ENCODE measurements at regions not wholly inside any gene's neighbourhood (a gene's known extent, or its start where the extent isn't known, plus 50 kb on each side); places are given as distances from the start of the nearest gene placed in this dataset.

- TF ChIP-seq CTCF (IDR thresholded peaks at IDR 0.05; ENCODE audit: control extremely low read depth in 1 of 3, insufficient read depth in 1 of 3, low read depth in 1 of 3, low read length in 3 of 3) (no peak), POLR2A (IDR thresholded peaks at IDR 0.05; ENCODE audit: control extremely low read depth in 1 of 2, low read depth in 2 of 2, low read length in 2 of 2) (no peak), EZH2 (IDR thresholded peaks at IDR 0.05; ENCODE audit: low read depth, low read length, severe bottlenecking) (no peak), SRF (IDR thresholded peaks at IDR 0.05; ENCODE audit: low read depth, low read length) (no peak), TCF12 (IDR thresholded peaks at IDR 0.05; ENCODE audit: low read depth, low read length) (no peak), ZNF274 (IDR thresholded peaks at IDR 0.05; ENCODE audit: borderline replicate concordance, extremely low read depth, low read length) (no peak), MAX (IDR thresholded peaks at IDR 0.05) (no peak), ATF3 (IDR thresholded peaks at IDR 0.05; ENCODE audit: insufficient read depth, low read depth, low read length) (no peak)
These were observed 252.3 kb downstream of the MYCN start for GRCh38 chr2:16192416-16193216.

Measured in H1 (cell line).